ENCODE measurements at regions not wholly inside any gene's neighbourhood (a gene's known extent, or its start where the extent isn't known, plus 50 kb on each side); places are given as distances from the start of the nearest gene placed in this dataset.

DNA sequence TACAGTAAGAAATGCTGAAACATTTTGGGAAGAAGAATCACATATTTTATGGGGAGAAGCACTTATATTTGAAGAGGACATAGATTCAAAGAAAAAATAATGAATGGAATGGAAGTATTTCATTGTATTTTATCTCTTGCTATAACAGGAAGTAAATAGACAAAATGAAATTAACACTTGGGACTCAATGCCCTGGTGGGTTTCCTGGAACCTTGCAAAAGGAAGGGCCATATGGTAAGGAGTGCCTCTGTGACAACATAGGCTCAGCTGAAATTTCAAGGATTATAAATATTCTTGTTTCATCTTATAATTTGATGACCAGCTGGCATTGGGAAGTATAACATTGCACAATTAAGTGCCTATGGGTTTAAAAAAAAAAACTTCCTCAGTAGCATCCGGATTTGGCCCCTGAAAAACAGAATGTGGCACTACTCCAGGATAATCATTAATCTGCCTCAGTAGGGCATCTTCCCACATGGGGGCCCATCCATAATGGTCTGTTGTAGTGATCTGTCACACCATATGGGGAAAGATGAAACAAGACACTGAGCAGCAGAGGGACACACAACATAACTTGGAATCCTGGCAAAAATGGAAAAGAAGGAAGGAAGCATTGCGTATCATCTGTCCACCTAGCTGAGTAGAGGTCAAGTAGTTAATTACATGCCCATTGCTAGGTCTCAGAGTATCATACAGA, 321.6 kb downstream of the NDFIP2 start:
- ChIA-PET POLR2A (ENCODE audit: unreplicated experiment) (no interaction called here), CTCF (no interaction called here)
- Histone ChIP-seq H4K5ac (ENCODE audit: low read depth, low read length) (no peak overlapping the region), H3K27me3 (ENCODE audit: control insufficient read depth, insufficient read depth, low read length) (no peaks in the 10 kb centered on the region), H2BK15ac (ENCODE audit: low read depth, low read length) (no peak overlapping the region), H4K8ac (ENCODE audit: low read depth in 2 of 2, low read length in 2 of 2) (no peak overlapping the region), H3K36me3 (ENCODE audit: control insufficient read depth, insufficient read depth, low read length) (no peaks in the 10 kb centered on the region), H2AFZ (replicated peaks; ENCODE audit: low read length, poor library complexity) (no peak overlapping the region), H3K4ac (ENCODE audit: low read depth, low read length) (no peak overlapping the region), H3K18ac (ENCODE audit: low read depth, low read length) (no peak overlapping the region), H4K91ac (ENCODE audit: insufficient read depth, low read depth, low read length) (no peak overlapping the region), H3K14ac (replicated peaks; ENCODE audit: low read depth, low read length) (no peak overlapping the region), H3K9me3 (ENCODE audit: control insufficient read depth, insufficient read depth, low read length) (no peaks in the 10 kb centered on the region), H2AK5ac (ENCODE audit: low read depth, low read length) (no peak overlapping the region), H3K4me2 (ENCODE audit: low read depth, low read length) (no peak overlapping the region), H2BK20ac (ENCODE audit: low read depth, low read length) (no peak overlapping the region), H2AK9ac (replicated peaks; ENCODE audit: low read depth, low read length, poor library complexity) (no peak overlapping the region), H2BK5ac (ENCODE audit: low read depth, low read length, poor library complexity, severe bottlenecking) (no peak overlapping the region), H3K79me1 (ENCODE audit: low read depth in 1 of 2, low read length in 2 of 2) (no peaks in the 10 kb centered on the region), H3K4me3 (ENCODE audit: insufficient read depth, low read depth, low read length) (no peak overlapping the region), H2BK120ac (ENCODE audit: low read depth, low read length) (no peak overlapping the region), H3K9ac (ENCODE audit: low read depth, low read length) (no peak overlapping the region), H3K9me1 (ENCODE audit: insufficient read depth, low read length) (peaks cover 7% of the 10 kb centered on the region; the same call in 1 of the 2 replicates), H3K23ac (ENCODE audit: low read depth, low read length) (no peak overlapping the region), H3K4me1 (ENCODE audit: control insufficient read depth, insufficient read depth, low read length) (no peaks in the 10 kb centered on the region), H4K20me1 (ENCODE audit: insufficient read depth, low read length) (no peaks in the 10 kb centered on the region), H3K56ac (ENCODE audit: extremely low read depth, insufficient read depth, low read length) (no peak overlapping the region), H3K27ac (ENCODE audit: insufficient read depth, low read length) (no peak overlapping the region)
- dilution Hi-C loops (cut with HindIII; ENCODE audit: low sequenced_read_pairs, unreplicated experiment) = no loop called here
- in situ Hi-C loops (cut with MboI; ENCODE audit: low sequenced_read_pairs) = no loop called here
- DNase-seq = no peak
- intact Hi-C loops (cut with micrococcal nuclease) = no loop called here
- TF ChIP-seq CHD1 (IDR thresholded peaks at IDR 0.05; ENCODE audit: low read depth, low read length) = no peak
- ATAC-seq (ENCODE audit: low read depth) = no peak
- WGBS, 2 experiments (ENCODE audit: extremely low coverage in 2 of 2, insufficient read length in 1 of 2) = 100% methylated on average over 1 of the region's 2 CpGs; no CpG with 5 or more reads in 1 of the 2 experiments
- BruUV-seq (replicated peaks) = no TSS peak

Data from IMR-90 (cell line).